ENCODE measurements at regions not wholly inside any gene's neighbourhood (a gene's known extent, or its start where the extent isn't known, plus 50 kb on each side); places are given as distances from the start of the nearest gene placed in this dataset.

DNA sequence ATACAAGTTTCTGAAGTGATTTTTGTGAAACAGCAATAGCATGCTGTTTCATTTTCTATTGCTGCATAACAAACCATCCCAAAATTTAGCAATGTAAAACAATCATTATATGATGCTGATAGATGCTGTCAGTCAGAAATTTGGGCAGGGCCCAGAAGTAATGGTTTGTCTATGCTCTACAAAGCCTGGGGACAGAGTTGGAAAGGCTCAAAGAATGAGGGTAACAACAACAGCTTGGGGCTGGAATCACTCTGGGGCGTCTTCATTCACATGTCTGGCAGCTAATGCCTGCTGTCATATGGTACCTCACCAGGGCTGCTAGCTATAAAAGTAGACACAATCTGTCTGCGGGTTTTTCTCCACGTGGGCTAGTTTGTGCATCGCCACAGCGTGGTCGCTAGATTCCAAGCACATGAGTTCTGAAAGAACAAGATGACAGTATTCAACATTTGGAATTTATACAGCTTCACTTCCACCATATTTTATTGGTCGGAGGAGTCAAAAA is 176.5 kb downstream of the BMP4 start:
- POLR2A ChIA-PET: no interaction called here
- H3K9ac ChIP-seq (ENCODE audit: low read length): no peak overlapping the region
- Mint-ChIP-seq H3K27ac (no peak overlapping the region), H3K4me1 (no peaks in the 10 kb centered on the region), H3K4me3 (no peak overlapping the region), H3K9me3 (ENCODE audit: insufficient read depth) (peaks cover 5% of the 10 kb centered on the region), H3K27me3 (no peaks in the 10 kb centered on the region)
- no peak for TF ChIP-seq EZH2 (IDR thresholded peaks at IDR 0.05; ENCODE audit: borderline replicate concordance, insufficient read depth, low read depth, low read length, poor library complexity, severe bottlenecking)
- TF ChIP-seq, protein P1, sequence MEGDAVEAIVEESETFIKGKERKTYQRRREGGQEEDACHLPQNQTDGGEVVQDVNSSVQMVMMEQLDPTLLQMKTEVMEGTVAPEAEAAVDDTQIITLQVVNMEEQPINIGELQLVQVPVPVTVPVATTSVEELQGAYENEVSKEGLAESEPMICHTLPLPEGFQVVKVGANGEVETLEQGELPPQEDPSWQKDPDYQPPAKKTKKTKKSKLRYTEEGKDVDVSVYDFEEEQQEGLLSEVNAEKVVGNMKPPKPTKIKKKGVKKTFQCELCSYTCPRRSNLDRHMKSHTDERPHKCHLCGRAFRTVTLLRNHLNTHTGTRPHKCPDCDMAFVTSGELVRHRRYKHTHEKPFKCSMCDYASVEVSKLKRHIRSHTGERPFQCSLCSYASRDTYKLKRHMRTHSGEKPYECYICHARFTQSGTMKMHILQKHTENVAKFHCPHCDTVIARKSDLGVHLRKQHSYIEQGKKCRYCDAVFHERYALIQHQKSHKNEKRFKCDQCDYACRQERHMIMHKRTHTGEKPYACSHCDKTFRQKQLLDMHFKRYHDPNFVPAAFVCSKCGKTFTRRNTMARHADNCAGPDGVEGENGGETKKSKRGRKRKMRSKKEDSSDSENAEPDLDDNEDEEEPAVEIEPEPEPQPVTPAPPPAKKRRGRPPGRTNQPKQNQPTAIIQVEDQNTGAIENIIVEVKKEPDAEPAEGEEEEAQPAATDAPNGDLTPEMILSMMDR (IDR thresholded peaks at IDR 0.05): no peak
- no peak for ATAC-seq (ENCODE audit: low read depth)
- 58% methylated on average over 1 of the region's 7 CpGs for WGBS (ENCODE audit: insufficient coverage)
- no peaks in the 10 kb centered on the region for H4K20me1 ChIP-seq (ENCODE audit: control insufficient read depth, insufficient read depth, low read length, poor library complexity, severe bottlenecking)
- intact Hi-C loops (cut with micrococcal nuclease): no loop called here
- no peaks in the 10 kb centered on the region for H3K79me2 ChIP-seq (ENCODE audit: control insufficient read depth, insufficient read depth, low read length)
- H3K4me1 ChIP-seq (ENCODE audit: control insufficient read depth in 2 of 2, insufficient read depth in 2 of 2, low read length in 2 of 2): no peaks in the 10 kb centered on the region
- no peak for DNase-seq
- H2AFZ ChIP-seq (ENCODE audit: insufficient read depth, low read depth, low read length, poor library complexity, severe bottlenecking): no peak overlapping the region
- CTCF ChIA-PET: interaction anchor here (1.5 kb wide), 1 partner anchor 395 kb away, joined by 3 read pairs; no protein-coding TSS in a partner anchor
- no peak overlapping the region for H3K4me2 ChIP-seq (replicated peaks; ENCODE audit: low read depth, low read length, poor library complexity, severe bottlenecking)
- no peak overlapping the region for H3K27ac ChIP-seq (ENCODE audit: low read length in 2 of 2)
- no peaks in the 10 kb centered on the region for H3K36me3 ChIP-seq (replicated peaks in 1 of 2; ENCODE audit: control extremely low read depth in 1 of 2, control insufficient read depth in 1 of 2, extremely low read depth in 1 of 2, insufficient read depth in 2 of 2, low read length in 1 of 2)
- no peaks in the 10 kb centered on the region for H3K27me3 ChIP-seq (replicated peaks in 1 of 4; ENCODE audit: control extremely low read depth in 1 of 4, control insufficient read depth in 3 of 4, insufficient read depth in 4 of 4, low read length in 3 of 4)
- H3K9me3 ChIP-seq (ENCODE audit: control extremely low read depth in 1 of 3, control insufficient read depth in 2 of 3, insufficient read depth in 1 of 3, low read length in 2 of 3): no peaks in the 10 kb centered on the region
- no peak overlapping the region for H3K4me3 ChIP-seq (ENCODE audit: control extremely low read depth in 1 of 5, extremely low read depth in 1 of 5, insufficient read depth in 1 of 5, low read depth in 2 of 5, low read length in 4 of 5)

DNA sequence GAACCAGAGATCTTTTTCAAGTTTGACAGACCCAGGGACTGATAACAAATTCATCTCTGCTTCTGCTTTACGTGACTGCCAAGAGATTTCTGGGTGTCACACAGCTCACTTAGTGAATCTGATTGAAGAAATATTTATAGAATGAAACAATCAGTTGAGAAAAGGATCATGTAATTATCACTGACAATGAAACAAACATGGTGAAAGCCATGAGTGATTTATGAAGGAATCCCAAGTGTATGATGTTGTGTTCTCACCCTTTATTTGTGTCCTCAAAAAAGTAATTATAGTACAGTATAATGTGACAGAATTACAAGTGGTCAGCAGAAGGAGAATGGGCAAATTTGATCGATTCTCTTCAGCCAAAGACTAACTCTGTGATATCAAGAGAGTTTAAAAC is 177.3 kb downstream of the BMP4 start:
- TF ChIP-seq, protein P1 (IDR thresholded peaks at IDR 0.05): no peak
- TF ChIP-seq EZH2 (IDR thresholded peaks at IDR 0.05; ENCODE audit: borderline replicate concordance, insufficient read depth, low read depth, low read length, poor library complexity, severe bottlenecking): no peak
- intact Hi-C loops (cut with micrococcal nuclease): no loop called here
- no CpG with 5 or more reads among the region's 2 CpGs for WGBS (ENCODE audit: insufficient coverage)

More for the DNA sequence above, 177.3 kb downstream of the BMP4 start:
- H3K27ac Mint-ChIP-seq: no peak overlapping the region
- CTCF ChIA-PET: interaction anchor here (1.5 kb wide), 1 partner anchor 395 kb away, joined by 3 read pairs; no protein-coding TSS in a partner anchor
- ATAC-seq (ENCODE audit: low read depth) (no peak), DNase-seq (no peak)
- Histone ChIP-seq H3K27ac (ENCODE audit: low read length in 2 of 2) (no peak overlapping the region), H3K36me3 (replicated peaks in 1 of 2; ENCODE audit: control extremely low read depth in 1 of 2, control insufficient read depth in 1 of 2, extremely low read depth in 1 of 2, insufficient read depth in 2 of 2, low read length in 1 of 2) (no peaks in the 10 kb centered on the region), H3K79me2 (ENCODE audit: control insufficient read depth, insufficient read depth, low read length) (no peaks in the 10 kb centered on the region), H3K9me3 (ENCODE audit: control extremely low read depth in 1 of 3, control insufficient read depth in 2 of 3, insufficient read depth in 1 of 3, low read length in 2 of 3) (no peaks in the 10 kb centered on the region), H4K20me1 (ENCODE audit: control insufficient read depth, insufficient read depth, low read length, poor library complexity, severe bottlenecking) (no peaks in the 10 kb centered on the region), H2AFZ (ENCODE audit: insufficient read depth, low read depth, low read length, poor library complexity, severe bottlenecking) (no peak overlapping the region), H3K4me2 (replicated peaks; ENCODE audit: low read depth, low read length, poor library complexity, severe bottlenecking) (no peak overlapping the region), H3K27me3 (replicated peaks in 1 of 4; ENCODE audit: control extremely low read depth in 1 of 4, control insufficient read depth in 3 of 4, insufficient read depth in 4 of 4, low read length in 3 of 4) (no peaks in the 10 kb centered on the region), H3K4me1 (ENCODE audit: control insufficient read depth in 2 of 2, insufficient read depth in 2 of 2, low read length in 2 of 2) (no peaks in the 10 kb centered on the region), H3K9ac (ENCODE audit: low read length) (no peak overlapping the region), H3K4me3 (ENCODE audit: control extremely low read depth in 1 of 5, extremely low read depth in 1 of 5, insufficient read depth in 1 of 5, low read depth in 2 of 5, low read length in 4 of 5) (no peak overlapping the region)
- no peaks in the 10 kb centered on the region for H3K4me1 Mint-ChIP-seq
- no peaks in the 10 kb centered on the region for H3K9me3 Mint-ChIP-seq (ENCODE audit: insufficient read depth)
- H3K4me3 Mint-ChIP-seq: no peak overlapping the region
- POLR2A ChIA-PET: no interaction called here
- H3K27me3 Mint-ChIP-seq: no peaks in the 10 kb centered on the region

Data from B cell (primary cell).